HG02840 (cell line): ENCODE measurements at regions not wholly inside any gene's neighbourhood (a gene's known extent, or its start where the extent isn't known, plus 50 kb on each side); places are given as distances from the start of the nearest gene placed in this dataset.
A peak's percentile ranks its signal among the peaks of the same experiment; 100 is the strongest.
"Not testable (repeated sequence)": the region's sequence is repeated elsewhere in the genome, so short reads cannot be mapped to it uniquely, and the experiment has no call there.

Source experiments
- ATAC-seq: cut with Tn5 transposase; IDR thresholded peaks from one replicate; pipeline ENCODE4 v1.9.1; 2021; ENCODE audit warnings: mild to moderate bottlenecking, moderate library complexity, moderate number of reproducible peaks; ENCODE audit not compliant: unreplicated experiment, low FRiP score

DNA sequence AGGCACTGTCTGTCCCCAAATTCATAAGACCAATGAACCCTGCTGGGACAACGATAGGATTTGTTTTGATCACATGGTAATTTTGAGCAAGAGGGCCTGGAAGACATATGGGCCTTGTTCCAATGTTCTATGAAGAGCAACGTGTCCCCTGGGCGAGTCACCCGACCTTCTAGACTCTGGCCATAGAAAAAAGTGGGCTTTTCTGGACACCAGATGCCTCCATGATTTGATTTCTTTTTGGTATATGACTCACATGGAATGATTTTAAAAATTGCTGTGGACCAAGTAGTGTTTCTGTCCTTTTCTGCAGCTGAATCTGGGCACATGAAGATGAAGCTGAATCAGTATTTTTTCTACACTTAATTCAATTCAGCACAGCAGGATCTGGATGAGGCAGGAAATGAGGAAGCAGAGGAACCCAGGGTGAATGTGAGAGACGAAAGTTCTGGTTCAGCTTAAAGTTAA lies 104.9 kb downstream of the CDC42EP3 start:
- no peak for ATAC-seq

DNA sequence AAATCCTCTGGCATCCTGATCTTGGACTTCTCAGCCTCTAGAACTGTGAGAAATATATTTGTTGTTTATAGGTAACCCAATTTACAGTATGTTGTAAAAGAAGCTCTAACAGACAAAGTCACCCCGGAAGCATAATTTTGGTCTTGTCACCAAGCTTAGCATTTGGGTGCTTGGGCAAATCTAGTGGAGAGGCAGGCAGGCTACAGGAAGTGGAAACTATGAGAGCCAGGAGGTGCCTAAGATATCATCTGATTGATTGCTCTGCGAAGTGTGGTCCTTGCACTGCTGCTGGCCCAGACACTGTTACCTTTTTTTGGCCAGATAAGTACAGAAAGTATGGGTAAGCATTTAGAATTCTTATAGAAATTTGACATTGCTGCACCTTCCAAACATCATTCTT lies 102.9 kb downstream of the CDC42EP3 start:
- ATAC-seq, result no peak

DNA sequence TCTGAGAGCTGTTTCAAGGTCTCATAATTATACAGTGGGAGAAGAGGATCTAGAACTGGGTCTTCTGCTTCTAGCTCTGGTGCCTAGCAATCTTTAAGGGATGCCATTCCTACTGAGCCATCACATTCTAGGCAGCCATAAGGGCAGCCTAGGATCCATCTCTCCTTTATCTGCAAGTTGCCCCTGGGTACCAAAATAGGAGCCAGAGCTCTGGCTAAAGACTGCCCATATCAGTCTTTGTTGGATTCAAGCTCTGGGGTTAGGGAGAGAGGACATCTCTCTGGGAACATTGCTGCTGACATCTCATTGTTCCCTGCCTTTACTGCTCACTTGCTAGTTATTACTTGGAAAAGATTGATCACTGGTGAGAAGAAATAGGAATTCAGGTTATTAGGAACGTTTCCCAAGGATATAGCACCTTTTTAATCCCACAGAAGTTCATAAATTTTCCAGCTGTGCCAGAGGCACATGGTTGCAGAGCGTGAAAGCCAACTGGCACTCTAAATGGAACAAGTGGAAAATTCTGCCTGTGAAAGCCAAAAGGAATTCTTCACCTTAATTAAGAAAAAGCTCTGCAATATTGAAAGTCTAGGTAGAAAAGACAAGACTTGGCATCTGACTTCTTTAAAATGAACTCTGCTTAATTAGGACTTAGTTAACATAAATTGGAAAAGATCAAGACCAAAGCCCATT lies 102.2 kb downstream of the CDC42EP3 start:
- ATAC-seq, result no peak

DNA sequence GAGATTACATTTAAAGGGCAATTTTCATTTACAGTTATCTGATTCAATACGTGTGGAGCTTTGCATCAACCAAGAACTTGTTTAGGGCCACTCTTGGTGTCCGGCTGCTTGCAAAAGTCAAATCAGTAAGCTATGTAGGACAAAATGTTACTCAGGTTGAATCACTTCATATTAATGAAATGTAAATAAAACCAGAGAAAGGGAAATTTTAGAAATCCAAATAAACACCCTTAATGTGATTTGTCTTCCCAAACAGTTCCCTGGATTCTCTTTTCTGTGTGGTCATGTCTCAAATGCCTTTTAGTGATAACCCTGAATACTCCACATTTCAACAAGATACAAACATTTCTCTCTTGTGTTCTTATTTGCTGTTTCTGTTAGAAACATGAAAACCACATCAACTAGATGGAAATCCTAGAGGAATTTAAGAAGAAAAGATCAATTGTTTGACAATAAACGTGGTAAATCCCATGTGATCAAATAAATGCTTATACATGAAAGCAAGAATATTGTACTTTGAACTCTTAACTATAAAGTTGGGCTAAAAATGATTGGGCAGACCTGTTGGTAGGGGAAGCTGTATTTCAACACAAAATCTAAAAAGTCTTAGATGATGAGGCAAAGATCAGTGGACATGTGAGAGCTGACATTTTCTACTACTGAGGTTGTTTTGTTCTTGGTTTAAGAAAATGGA lies 101.3 kb downstream of the CDC42EP3 start:
- ATAC-seq, result no peak

DNA sequence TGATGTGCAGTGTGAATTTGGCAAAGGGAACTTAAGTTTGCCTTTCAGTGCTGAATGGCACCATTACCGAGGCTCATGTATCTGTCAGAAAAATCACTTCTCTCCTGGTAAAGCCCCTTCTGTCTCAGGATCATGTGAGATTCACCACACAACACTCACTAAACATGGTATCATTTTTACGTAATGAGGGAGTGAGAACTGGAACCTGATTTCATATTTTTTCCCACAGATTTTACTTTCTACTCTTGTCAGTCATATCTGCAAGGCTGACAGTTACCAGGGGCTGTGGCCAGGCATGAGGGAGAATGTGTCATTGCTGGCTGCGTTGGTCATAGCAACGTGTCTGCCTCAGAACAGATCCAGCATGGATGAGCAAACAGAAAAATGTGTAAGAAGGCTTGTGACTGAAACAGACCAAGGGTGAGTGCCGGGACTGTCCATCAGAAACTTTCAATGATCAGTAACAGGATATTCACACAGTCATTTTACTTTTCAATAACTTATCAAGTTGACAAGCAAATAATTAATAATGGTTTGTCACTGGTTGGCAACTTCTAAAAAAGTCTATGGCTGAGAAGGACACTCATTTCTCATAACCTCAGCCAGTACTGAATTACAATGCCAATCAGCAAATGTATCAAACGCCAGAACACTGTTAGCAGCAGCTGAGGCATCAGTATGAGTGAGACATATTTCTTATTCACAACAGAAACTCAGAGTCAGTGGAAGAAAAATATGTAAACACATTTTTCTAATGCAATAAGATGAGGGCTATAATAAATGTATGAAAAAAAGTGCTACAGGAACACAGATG lies 100.5 kb downstream of the CDC42EP3 start:
- peak; percentile 88 for ATAC-seq

DNA sequence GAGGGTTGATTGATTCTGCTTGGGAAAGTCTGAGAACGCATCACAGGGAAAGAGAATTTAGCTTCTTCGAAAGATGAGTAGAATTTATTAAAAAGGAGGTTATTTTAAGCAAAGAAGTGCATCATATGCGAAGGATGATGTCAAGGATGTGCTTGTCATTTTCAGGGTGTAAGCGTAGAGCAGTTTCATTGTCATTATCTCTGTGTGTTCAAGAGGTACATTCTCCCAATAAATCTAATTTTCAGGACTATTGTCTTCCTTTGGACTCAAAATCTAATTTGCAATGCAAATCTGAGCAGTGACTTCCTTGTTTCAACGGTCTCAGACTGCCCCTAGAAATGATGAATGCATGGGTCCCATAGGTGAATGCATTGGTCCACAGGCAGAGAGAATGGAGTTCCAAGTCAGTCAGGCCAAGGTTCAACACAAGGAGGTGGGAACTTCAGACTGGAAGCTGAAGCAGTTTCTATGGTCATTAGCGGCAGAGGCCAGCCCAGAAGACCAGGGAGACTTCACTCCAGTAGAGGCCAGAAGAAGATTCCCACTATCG lies 99.8 kb downstream of the CDC42EP3 start:
- no peak for ATAC-seq

DNA sequence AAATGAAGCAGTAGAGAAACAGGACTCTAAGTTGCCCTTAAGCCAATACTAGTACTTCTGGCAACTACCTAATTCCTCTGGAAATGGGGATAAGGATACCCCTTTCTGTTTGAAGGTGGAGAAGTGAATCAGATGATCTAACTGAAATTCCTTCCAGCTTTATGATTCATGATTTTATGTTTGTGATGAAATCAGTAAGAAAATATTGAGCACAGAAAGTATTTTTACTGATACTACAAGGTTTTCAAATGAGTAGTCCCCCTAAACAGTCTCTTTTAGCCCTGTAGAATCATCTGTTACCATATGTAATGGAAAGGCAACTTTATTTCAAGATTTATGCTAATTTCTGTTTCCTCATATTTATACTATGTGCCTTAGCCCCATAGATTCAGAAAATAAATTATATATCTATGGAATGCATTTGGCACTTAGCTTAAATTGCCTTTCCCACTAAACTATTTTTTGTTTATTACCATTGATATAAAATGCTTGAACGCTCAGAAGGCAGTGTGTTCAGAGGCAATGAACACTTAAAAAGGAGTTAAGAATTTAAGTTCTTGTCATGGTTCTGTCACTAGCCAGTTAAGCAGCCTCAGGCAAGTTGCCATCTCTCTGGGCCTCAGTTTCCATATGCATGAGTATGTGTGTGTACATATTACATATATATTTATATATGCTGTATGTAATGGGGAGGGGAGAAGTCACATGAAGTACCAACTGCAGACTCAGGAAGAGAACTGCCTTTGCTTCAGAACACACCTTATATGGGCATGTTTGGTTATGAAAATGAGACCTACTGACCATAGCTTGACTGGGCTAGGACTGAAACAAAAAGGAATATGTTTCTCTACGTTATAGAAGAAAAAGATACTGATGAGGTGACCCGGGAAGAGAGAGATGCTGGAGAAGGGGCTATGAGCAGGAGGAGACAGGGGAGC lies 97.7 kb downstream of the CDC42EP3 start:
- no peak for ATAC-seq

DNA sequence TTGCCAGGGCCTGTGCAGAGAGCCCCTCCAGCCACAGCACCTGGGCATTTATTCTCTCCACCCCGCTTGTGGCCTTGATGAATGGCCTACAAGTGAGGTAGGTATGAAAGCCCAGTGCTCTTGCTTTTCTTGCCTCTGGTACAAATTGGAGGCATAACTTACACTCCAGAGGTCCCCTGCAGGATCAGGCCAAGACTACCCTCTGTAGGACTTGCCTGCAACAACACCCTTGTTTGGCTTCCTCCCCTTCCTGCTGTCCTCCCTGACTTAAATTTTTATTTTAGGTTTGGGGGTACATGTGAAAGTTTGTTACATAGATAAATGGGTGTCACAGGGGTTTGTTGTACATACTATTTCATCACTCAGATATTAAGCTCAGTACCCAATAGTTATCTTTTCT lies 95.7 kb downstream of the CDC42EP3 start:
- ATAC-seq, result no peak

DNA sequence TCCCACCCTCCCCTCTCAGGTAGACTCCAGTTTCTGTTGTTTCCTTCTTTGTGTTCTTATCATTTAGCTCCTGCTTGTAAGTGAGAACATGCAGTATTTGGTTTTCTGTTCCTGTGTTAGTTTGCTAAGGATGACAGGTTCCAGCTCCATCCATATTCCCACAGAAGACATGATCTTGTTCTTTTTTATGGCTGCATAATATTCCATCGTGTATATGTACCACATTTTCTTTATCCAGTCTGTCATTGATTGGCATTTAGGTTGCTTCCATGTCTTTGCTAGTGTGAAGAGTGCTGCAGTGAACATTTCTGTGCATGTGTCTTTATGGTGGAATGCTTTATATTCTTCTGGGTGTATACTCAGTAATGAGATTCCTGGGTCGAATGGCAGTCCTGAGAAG lies 95.2 kb downstream of the CDC42EP3 start:
- ATAC-seq, result not testable (repeated sequence)

DNA sequence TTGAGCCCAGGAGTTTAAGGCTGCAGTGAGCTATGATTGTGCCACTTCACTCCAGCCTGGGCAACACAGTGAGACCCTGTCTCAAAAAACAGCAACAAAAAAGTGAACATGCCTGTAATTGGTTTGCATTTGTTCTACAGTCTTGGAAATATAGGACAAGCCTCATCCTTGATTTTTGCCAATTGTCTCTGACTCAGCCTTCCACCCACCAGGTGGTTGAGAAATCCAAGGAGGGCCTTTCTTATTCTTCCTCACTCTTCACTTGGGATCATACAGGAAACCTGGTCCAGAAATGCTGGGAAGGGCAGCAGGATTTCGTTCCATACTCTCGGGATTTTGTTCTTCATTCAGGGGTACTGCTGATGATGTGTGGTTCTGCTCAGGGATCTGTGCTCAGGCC lies 94.6 kb downstream of the CDC42EP3 start:
- no peak for ATAC-seq

DNA sequence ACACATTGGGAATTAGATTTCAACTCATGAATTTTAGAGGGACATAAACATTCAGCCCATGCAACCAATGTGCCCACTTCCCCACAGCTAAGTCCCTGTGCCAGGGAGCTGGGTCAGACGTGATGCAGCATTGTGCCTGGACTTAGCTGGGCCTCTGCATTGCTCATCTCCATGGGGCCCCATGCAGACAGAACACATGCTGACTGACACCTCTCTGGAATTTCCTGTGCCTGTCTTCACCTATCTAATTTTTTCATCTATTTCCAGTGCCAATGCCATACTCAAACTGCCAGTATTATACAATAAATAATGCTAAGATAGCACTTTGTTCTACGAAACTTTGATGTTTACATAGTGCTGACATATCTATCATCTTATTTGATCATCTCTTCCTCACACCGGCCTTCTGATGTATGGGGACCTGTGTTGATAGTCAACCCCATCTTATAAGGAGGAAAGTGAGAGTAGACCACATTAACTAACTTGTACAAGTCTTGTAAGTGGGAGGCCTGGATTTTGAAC lies 92.2 kb downstream of the CDC42EP3 start:
- no peak for ATAC-seq

DNA sequence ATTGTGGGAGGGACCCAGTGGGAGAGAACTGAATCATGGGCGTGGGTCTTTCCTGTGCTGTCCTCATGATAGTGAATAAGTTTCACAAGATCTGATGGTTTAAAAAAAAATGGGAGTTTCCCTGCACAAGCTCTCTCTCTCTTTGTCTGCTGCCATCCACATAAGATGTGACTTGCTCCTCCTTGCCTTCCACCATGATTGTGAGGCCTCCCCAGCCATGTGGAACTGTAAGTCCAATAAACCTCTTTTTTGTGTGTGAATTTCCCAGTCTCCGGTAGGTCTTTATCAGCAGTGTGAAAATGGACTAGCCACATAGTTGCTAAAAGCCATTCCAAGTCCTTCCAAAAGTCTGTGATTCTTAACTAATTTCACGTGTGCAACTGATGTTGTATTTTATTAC lies 91.5 kb downstream of the CDC42EP3 start:
- not testable (repeated sequence) for ATAC-seq

DNA sequence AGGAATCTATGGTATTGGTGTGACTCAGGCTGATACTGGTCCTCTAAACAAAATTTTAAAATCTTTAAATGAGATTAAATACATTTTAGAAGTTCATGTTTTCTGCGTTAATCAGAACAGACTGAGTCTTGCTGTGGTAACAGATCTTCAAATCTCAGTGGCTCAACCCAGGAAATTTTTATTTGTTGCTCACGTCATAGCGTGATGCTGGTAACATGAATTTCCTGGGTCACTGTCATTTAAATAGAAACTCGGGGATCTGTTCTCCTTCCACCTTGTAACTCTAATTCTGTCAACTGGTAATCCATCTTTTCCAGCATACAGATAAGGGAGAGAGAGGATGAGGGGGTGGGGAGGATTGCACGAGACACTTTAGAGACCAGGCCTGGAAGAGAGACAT lies 90.0 kb downstream of the CDC42EP3 start:
- no peak for ATAC-seq

DNA sequence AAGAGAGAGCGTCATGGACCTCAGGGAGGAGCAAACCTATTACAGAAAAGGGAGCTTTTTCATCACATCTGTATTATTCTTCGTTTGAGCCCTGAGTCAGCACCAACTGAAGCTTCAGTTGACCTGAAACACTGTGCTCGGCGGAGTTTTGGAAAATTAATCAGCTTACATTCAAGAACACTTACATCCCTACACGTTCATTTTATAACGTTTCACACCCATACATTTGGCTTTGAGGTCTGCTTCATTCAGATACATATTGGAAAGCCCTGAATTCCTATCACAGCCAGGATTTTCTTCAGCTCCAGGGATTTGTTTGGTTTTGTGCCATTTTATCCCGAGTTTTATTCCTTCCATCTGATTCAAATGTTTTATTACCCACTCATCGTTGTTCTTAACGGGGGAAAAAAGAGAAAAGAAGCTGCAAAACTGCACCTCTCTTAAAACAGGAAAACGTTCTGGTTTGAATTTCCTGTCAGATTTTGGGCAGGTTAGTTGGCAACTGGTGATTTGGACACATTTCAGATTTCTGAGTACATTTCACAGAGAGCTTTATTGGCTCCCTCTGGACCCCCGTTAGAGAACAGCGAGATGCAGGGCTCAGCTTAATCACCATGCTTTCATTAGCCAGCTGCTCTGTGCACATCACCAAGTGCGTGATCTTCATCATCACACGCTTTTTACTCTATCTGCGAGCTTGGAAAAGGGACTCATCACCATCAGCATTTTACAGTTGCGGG lies 88.8 kb downstream of the CDC42EP3 start:
- ATAC-seq, result no peak

DNA sequence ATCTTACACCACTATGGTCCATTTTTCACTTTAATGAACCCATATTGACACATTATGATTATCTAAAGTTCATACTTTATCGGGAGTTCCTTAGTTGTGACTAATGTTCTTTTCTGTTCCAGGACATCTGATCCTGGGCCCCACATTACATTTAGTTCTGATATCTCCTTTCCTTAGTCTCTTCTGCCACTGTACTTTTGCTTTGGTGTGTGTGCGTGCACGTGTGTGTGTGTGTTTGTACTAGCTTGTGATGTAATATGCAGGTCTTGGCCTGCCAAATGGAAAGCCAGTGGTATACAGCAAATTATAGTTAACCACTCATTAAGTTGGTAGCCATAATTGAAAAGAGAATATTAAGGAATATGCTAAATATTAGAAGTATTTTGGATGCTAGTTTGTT lies 88.0 kb downstream of the CDC42EP3 start:
- ATAC-seq, result no peak

DNA sequence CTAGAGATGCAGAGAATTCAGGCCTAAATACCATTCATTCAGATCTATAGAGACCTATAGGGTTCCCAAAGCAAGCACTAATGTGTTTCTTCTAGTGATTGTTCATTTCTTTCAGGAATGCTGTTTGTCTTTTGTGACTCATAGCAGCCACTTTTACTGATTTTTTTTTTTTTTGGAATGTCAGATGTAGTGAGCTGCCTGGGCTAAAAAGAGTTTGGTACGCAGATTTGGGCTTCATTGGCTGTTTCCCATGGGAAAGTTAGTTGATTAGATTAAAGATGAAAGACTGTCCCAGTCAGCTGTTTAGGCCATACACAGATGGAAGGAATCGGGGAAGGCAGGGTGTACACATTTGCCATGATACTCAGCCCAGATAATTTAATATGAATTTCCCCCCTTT lies 87.6 kb downstream of the CDC42EP3 start:
- no peak for ATAC-seq

DNA sequence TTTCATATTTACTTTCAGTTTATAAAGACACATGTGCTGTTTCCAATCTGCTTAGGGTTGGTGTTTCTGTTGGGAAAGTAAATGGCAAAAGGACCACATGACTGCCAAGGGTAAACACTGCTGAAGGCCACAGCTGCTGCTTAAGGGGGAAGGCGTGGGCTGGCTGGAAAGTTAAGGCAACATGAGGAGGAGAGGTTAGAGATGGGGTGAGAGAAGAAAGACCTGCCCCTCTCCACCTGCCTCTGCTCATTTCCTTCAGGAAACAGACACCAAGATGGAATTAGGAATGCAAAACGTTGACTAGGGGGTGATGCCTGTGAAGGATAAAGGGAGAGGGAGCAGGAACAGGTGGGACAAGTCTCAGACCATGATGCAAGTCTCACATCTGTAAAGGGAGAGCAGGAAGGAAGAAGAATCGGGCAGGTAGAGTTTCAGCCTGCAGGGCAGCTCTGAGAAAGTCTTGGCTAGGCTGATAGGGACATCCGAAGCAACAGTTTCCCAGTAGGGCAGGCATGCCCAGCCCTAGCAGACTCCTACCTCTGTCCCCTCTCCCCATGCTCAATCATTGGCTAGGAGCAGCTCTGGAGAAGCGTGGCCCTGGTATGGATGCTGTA lies 86.0 kb downstream of the CDC42EP3 start:
- ATAC-seq, result no peak

DNA sequence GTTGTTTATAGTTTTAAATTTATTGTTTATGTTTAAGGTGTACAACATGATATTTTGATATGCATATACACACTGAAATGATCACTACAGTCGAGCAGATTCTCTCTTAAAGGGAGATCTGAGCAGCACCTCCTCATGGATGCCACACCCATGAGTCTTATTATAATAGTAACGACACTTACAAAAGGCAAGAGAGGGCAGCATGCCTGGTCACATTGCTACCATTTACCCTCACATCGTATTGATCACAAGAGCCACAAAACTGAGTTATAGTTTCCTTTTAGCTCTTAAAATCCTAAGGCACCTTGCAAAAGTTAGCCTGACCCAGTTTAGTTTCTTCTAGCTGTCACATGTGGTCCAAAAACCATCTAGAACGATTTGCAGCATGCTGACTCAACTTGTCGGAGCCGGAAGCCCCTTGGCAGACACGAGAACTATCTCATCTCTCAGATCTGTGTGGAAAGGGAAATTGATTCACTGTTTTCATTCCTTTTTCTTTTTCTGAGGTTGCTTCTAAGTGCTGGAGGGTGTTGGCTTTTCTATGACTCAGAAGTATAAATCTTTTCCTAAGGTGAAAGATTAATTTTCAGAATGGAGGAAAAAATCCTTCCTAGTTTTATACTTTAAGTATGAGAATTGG lies 85.3 kb downstream of the CDC42EP3 start:
- ATAC-seq, result no peak
